ENCODE measurements at regions not wholly inside any gene's neighbourhood (a gene's known extent, or its start where the extent isn't known, plus 50 kb on each side); places are given as distances from the start of the nearest gene placed in this dataset.

DNA sequence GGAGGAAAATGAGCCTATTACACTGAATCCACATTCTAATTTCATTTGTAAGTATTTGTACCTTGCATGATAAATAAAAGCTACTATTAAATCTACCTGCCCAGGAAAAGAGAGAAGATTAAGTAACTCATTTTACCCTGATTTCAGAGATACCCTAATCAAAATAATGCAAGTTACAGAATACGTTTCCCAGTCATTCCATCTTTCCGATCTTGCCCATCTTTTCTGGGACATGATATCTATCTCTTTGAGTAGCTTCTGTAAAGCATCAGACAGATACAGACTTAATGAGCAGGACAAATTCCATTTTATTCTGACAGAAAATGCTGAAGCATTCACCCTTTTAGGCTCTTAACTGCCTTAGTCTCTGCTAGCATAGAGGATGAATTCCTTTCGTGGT, 56.6 kb downstream of the SPRY2 start:
- H3K4me3 ChIP-seq (ENCODE audit: low read depth, low read length), result no peak overlapping the region
- no peaks in the 10 kb centered on the region for H3K27me3 ChIP-seq (ENCODE audit: control insufficient read depth, insufficient read depth, low read length)
- no peak for TF ChIP-seq CTCF (IDR thresholded peaks at IDR 0.05; ENCODE audit: insufficient read depth, low read length, poor library complexity, severe bottlenecking)
- no peak for DNase-seq (ENCODE audit: low read depth)
- no peaks in the 10 kb centered on the region for H3K36me3 ChIP-seq (ENCODE audit: control insufficient read depth, insufficient read depth, low read length)

DNA sequence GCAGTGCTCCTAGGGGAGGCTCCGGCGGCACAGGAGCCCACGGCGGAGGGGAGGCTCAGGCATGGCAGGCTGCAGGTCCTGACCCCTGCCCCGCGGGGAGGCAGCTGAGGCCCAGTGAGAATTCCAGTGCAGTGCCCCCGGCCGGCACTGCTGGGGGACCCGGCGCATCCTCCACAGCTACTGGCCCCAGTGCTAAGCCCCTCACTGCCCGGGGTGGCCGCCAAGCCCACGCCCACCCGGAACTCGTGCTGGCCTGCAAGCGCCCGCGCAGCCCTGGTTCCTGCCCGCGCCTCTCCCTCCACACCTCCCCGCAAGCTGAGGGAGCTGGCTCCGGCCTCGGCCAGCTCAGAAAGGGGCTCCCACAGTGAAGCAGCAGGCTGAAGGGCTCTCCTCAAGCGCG, 62.2 kb downstream of the SPRY2 start:
- H3K27me3 ChIP-seq (ENCODE audit: control insufficient read depth, insufficient read depth, low read length), result no peaks in the 10 kb centered on the region
- TF ChIP-seq CTCF (IDR thresholded peaks at IDR 0.05; ENCODE audit: insufficient read depth, low read length, poor library complexity, severe bottlenecking), result no peak
- no peak for DNase-seq (ENCODE audit: low read depth)
- no peaks in the 10 kb centered on the region for H3K36me3 ChIP-seq (ENCODE audit: control insufficient read depth, insufficient read depth, low read length)
- no peak overlapping the region for H3K4me3 ChIP-seq (ENCODE audit: low read depth, low read length)

DNA sequence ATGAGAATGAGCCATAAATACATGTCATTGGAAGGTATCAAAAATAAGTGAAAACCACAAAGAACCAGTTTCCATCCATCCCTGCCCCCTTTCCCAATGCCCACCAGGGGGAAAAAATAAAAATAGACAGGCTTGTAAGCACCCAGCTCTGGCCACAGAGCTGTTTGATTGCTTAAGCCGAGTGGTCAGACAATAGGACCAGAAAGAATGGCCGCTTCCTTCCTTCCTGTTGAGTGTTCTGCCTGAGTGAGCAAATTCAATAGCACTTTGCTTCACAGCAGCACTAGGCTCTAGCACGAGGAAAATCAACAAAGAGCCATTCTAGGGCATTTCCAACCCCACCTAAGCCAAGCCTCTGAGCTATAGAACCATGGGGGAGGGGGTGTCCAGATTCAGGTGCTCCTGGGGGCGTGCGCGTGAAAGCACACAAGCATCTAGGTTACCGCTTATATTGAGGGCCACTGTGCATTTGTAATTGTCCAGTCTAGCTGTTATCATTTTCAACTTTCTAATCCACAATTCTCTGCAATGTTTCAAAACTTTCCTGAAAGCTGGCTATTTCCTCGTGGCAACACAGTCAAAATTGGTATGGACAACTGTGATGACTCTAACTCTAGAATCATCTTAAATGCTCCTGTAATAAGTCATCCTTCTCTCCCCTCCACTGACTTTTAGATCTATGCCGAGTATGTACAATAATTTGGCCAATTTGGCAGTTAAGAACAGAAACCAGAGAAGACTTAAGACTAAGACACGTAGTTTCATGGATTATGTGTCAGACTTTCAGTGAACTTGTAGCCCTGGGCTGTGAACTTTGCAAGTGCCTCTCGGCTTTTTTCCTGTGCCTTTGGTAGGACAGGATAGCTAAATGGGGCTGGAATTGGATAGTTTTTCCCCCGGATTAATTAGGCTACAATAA, 64.3 kb downstream of the SPRY2 start:
- peak; percentile 8 for TF ChIP-seq CTCF (IDR thresholded peaks at IDR 0.05; ENCODE audit: insufficient read depth, low read length, poor library complexity, severe bottlenecking)
- Histone ChIP-seq H3K27me3 (ENCODE audit: control insufficient read depth, insufficient read depth, low read length) (no peaks in the 10 kb centered on the region), H3K36me3 (ENCODE audit: control insufficient read depth, insufficient read depth, low read length) (no peaks in the 10 kb centered on the region), H3K4me3 (ENCODE audit: low read depth, low read length) (no peak overlapping the region)
- DNase-seq (ENCODE audit: low read depth), result peak; percentile 69

- no peak overlapping the region for H3K4me3 ChIP-seq (ENCODE audit: low read depth, low read length)
- TF ChIP-seq CTCF (IDR thresholded peaks at IDR 0.05; ENCODE audit: insufficient read depth, low read length, poor library complexity, severe bottlenecking), result no peak
- DNase-seq (ENCODE audit: low read depth), result no peak
- no peaks in the 10 kb centered on the region for H3K36me3 ChIP-seq (ENCODE audit: control insufficient read depth, insufficient read depth, low read length)
- H3K27me3 ChIP-seq (ENCODE audit: control insufficient read depth, insufficient read depth, low read length), result no peaks in the 10 kb centered on the region
These were observed 66.3 kb downstream of the SPRY2 start for GRCh38 chr13:80274643-80275042.

DNA sequence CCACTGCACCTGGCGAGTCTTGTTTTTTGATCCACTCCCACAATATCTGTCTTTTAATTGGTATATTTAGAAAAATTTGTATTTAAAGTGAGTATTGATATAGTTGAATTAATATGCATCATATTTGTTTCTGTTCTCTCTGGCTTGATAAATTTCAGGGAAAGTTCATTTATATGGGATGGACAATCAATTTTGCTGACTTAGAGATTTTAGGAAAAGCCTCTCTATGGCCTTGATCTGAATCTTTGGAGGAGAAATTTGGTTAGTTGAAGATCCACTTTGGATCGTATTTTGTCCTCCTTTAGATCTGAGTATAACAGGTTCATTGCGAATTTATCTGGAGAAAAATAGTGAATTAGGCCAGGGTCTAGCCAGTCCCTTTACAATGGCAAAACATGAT, 67.2 kb downstream of the SPRY2 start:
- no peak for TF ChIP-seq CTCF (IDR thresholded peaks at IDR 0.05; ENCODE audit: insufficient read depth, low read length, poor library complexity, severe bottlenecking)
- Histone ChIP-seq H3K27me3 (ENCODE audit: control insufficient read depth, insufficient read depth, low read length) (no peaks in the 10 kb centered on the region), H3K4me3 (ENCODE audit: low read depth, low read length) (no peak overlapping the region), H3K36me3 (ENCODE audit: control insufficient read depth, insufficient read depth, low read length) (no peaks in the 10 kb centered on the region)
- no peak for DNase-seq (ENCODE audit: low read depth)

DNA sequence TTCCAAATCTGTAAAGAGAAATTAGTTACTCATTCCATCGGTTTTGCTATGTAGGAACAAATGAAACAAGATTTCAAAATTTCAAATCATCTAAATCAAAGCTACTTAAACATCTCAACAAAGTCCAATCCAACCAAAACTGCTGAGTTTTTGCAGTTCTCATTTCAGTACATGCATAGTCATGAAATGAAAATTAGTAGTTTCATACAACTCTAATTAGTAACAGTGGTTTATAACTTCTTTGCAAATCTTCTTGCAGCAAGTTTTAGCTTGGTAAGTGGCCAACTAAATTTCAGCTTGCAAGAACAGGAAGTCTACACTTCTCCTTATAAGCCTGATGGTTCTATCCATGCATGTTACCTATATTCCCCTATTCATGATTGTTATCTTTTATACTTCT, 75.6 kb downstream of the SPRY2 start:
- Histone ChIP-seq H3K4me3 (ENCODE audit: low read depth, low read length) (no peak overlapping the region), H3K36me3 (ENCODE audit: control insufficient read depth, insufficient read depth, low read length) (no peaks in the 10 kb centered on the region), H3K27me3 (ENCODE audit: control insufficient read depth, insufficient read depth, low read length) (no peaks in the 10 kb centered on the region)
- TF ChIP-seq CTCF (IDR thresholded peaks at IDR 0.05; ENCODE audit: insufficient read depth, low read length, poor library complexity, severe bottlenecking), result no peak
- DNase-seq (ENCODE audit: low read depth), result no peak
